NCI-H526 (cell line): ENCODE measurements at regions not wholly inside any gene's neighbourhood (a gene's known extent, or its start where the extent isn't known, plus 50 kb on each side); places are given as distances from the start of the nearest gene placed in this dataset.
A peak's percentile ranks its signal among the peaks of the same experiment; 100 is the strongest.
"Not testable (repeated sequence)": the region's sequence is repeated elsewhere in the genome, so short reads cannot be mapped to it uniquely, and the experiment has no call there.

Experiments
- DNase-seq, 2 experiments: peaks; one replicate each; lab custom pipeline; 2025; lab: John Stamatoyannopoulos, UW

- no peak for DNase-seq
These were observed 108.0 kb upstream of the ALX4 start for GRCh38 chr11:44417731-44418455.

GRCh38 chr11:44418456-44418830 is 108.5 kb upstream of the ALX4 start:
- no peak for DNase-seq

- DNase-seq = no peak
These were observed 111.2 kb upstream of the ALX4 start for GRCh38 chr11:44421090-44421675.

- DNase-seq = no peak
These were observed 113.3 kb upstream of the ALX4 start for GRCh38 chr11:44423289-44423688.

GRCh38 chr11:44424841-44425240 is 114.9 kb upstream of the ALX4 start:
- no peak for DNase-seq

GRCh38 chr11:44426119-44426518 is 116.2 kb upstream of the ALX4 start:
- DNase-seq = no peak

- no peak for DNase-seq
These were observed 117.0 kb upstream of the ALX4 start for GRCh38 chr11:44426958-44427357.

GRCh38 chr11:44427432-44427831 is 117.5 kb upstream of the ALX4 start:
- DNase-seq = peak in 1 of 2 experiments; percentile 12

- DNase-seq = no peak
These were observed 120.2 kb upstream of the ALX4 start for GRCh38 chr11:44430140-44430539.

- DNase-seq = no peak
These were observed 124.3 kb upstream of the ALX4 start for GRCh38 chr11:44434191-44434590.

GRCh38 chr11:44437122-44437521 is 127.2 kb upstream of the ALX4 start:
- DNase-seq = no peak

GRCh38 chr11:44442893-44443673 is 122.4 kb upstream of the CD82 start:
- DNase-seq = not testable (repeated sequence)

GRCh38 chr11:44443836-44444769 is 121.4 kb upstream of the CD82 start:
- DNase-seq = no peak

GRCh38 chr11:44444770-44445321 is 120.6 kb upstream of the CD82 start:
- no peak for DNase-seq

- no peak for DNase-seq
These were observed 119.7 kb upstream of the CD82 start for GRCh38 chr11:44445500-44446365.

- DNase-seq = no peak
These were observed 119.1 kb upstream of the CD82 start for GRCh38 chr11:44446366-44446762.

- DNase-seq = no peak
These were observed 118.3 kb upstream of the CD82 start for GRCh38 chr11:44446996-44447771.

- no peak for DNase-seq
These were observed 115.0 kb upstream of the CD82 start for GRCh38 chr11:44450295-44450932.

GRCh38 chr11:44451706-44452105 is 113.8 kb upstream of the CD82 start:
- DNase-seq = no peak
